HepG2 (cell line): ENCODE measurements at regions not wholly inside any gene's neighbourhood (a gene's known extent, or its start where the extent isn't known, plus 50 kb on each side); places are given as distances from the start of the nearest gene placed in this dataset.

Experiments used
- ATAC-seq: fragments of 200-7000 bp; cut with Tn5 transposase; 3 replicates; pipeline ENCODE4 v1.9.1; 2020; ENCODE audit warnings: mild to moderate bottlenecking, moderate library complexity
- BruUV-seq: library from RNA; stranded (reverse); fragments of 400-500 nt; replicated peaks from 2 replicates; lab custom pipeline; 2021; lab: Mats Ljungman, UMichigan
- CTCF ChIA-PET: fragments of 300-600 bp; formaldehyde crosslinking; extraction: SDS; loops from one replicate; lab custom pipeline; 2021; ENCODE audit warnings: low total read pairs, inconsistent platforms, low intra/inter-chr PET ratio; lab: Yijun Ruan, JAX
- POLR2A ChIA-PET: fragments of 350-600 bp; sonication (Branson Sonifier 250); formaldehyde crosslinking; loops from one replicate; lab custom pipeline; 2020; ENCODE audit warnings: antibody characterized with exemption, inconsistent platforms; lab: Yijun Ruan, JAX
- DNase-seq: peaks from one replicate; pipeline ENCODE4 v3.0.0-alpha.2; 2015; ENCODE audit warnings: low spot score
- FAIRE-seq: peaks from 3 replicates; lab custom pipeline; 2011; peaks lifted over from hg19 to GRCh38; lab: Jason Lieb, UNC
- H2AFZ ChIP-seq: one replicate; pipeline ENCODE4 v1.6.1; 2011; ENCODE audit warnings: low read length, inconsistent platforms
- H3K27ac ChIP-seq: fragments of 300-600 bp; 3 replicates; pipeline ENCODE4 v1.8.0; 2011; ENCODE audit warnings: mixed run types, mild to moderate bottlenecking, mixed read lengths, low read length, inconsistent platforms; ENCODE audit not compliant: insufficient read depth; ENCODE audit errors: extremely low read length
- H3K27me3 ChIP-seq, 2 experiments: fragments of 200-600 bp in 1 of 2; 2 replicates in 1 of 2; 3 replicates in 1 of 2; pipeline versions ENCODE4 v1.6.0 to v1.8.0; 2011; ENCODE audit warnings: low read length in 2 of 2, mild to moderate bottlenecking in 2 of 2, moderate library complexity in 2 of 2, inconsistent platforms in 1 of 2; ENCODE audit not compliant: insufficient read depth in 2 of 2, control insufficient read depth in 1 of 2
- H3K36me3 ChIP-seq, 2 experiments: fragments of 200-600 bp in 1 of 2; replicated peaks in 1 of 2; 2 replicates in 1 of 2; 3 replicates in 1 of 2; pipeline versions ENCODE4 v1.5.1 to v1.8.0; 2011; ENCODE audit warnings: low read length in 2 of 2, inconsistent platforms in 1 of 2; ENCODE audit not compliant: insufficient read depth in 2 of 2, control insufficient read depth in 1 of 2
- H3K4me1 ChIP-seq: 2 replicates; pipeline ENCODE4 v1.5.1; 2012; ENCODE audit warnings: low read length, inconsistent platforms; ENCODE audit not compliant: insufficient read depth
- H3K4me2 ChIP-seq: 2 replicates; pipeline ENCODE4 v1.6.0; 2011; ENCODE audit warnings: low read depth, low read length, inconsistent platforms
- H3K4me3 ChIP-seq, 3 experiments: fragments of 200-600 bp in 1 of 3; sonication (generic), shearing (Covaris generic) in 1 of 3; replicated peaks in 1 of 3; 2 replicates each; pipeline ENCODE4 v1.5.1; 2011 to 2016; ENCODE audit warnings: low read length in 3 of 3, inconsistent platforms in 2 of 3, low read depth in 2 of 3, mild to moderate bottlenecking in 2 of 3, control low read depth in 1 of 3, mixed read lengths in 1 of 3; ENCODE audit not compliant: insufficient read depth in 1 of 3
- H3K79me2 ChIP-seq: one replicate; pipeline ENCODE4 v1.6.1; 2011; ENCODE audit warnings: low read length, inconsistent platforms; ENCODE audit not compliant: insufficient read depth
- H3K9ac ChIP-seq: 2 replicates; pipeline ENCODE4 v1.6.0; 2011; ENCODE audit warnings: mild to moderate bottlenecking, low read depth, low read length, inconsistent platforms; ENCODE audit not compliant: insufficient read depth
- H3K9me3 ChIP-seq: 2 replicates; pipeline ENCODE4 v1.5.1; 2012; ENCODE audit warnings: mild to moderate bottlenecking, low read length
- H4K20me1 ChIP-seq: 2 replicates; pipeline ENCODE4 v1.6.0; 2011; ENCODE audit warnings: inconsistent platforms, mild to moderate bottlenecking, low read length, moderate library complexity; ENCODE audit not compliant: insufficient read depth
- PHF8 ChIP-seq: sonication (generic); formaldehyde crosslinking; IDR thresholded peaks from 2 replicates; pipeline ENCODE4 v1.5.0; 2020; ENCODE audit warnings: missing genetic modification reagents
- PTBP1 ChIP-seq: fragments of 200-400 bp; formaldehyde crosslinking; IDR thresholded peaks from 2 replicates; pipeline ENCODE4 v1.6.1; 2018; ENCODE audit warnings: low read length, low read depth; ENCODE audit not compliant: poor library complexity, severe bottlenecking
- ZNF292 ChIP-seq: sonication (generic); formaldehyde crosslinking; IDR thresholded peaks from 2 replicates; pipeline ENCODE4 v1.8.1; 2022; ENCODE audit warnings: mild to moderate bottlenecking, low read depth, missing genetic modification reagents, borderline replicate concordance
- ZNF296 ChIP-seq: sonication (generic); formaldehyde crosslinking; conservative IDR thresholded peaks from 2 replicates; pipeline ENCODE4 v1.5.0; 2020; ENCODE audit warnings: mild to moderate bottlenecking, missing genetic modification reagents
- ZNF382 ChIP-seq: sonication (generic); formaldehyde crosslinking; IDR thresholded peaks from 2 replicates; pipeline ENCODE4 v1.5.0; 2020; ENCODE audit warnings: missing genetic modification reagents, mild to moderate bottlenecking, borderline replicate concordance
- ZNF530 ChIP-seq: sonication (generic); formaldehyde crosslinking; IDR thresholded peaks from 2 replicates; pipeline ENCODE4 v1.5.0; 2020; ENCODE audit warnings: low read depth, mild to moderate bottlenecking, missing genetic modification reagents
- ZNF558 ChIP-seq: sonication (generic); formaldehyde crosslinking; IDR thresholded peaks from 2 replicates; pipeline ENCODE4 v1.9.0; 2022; ENCODE audit warnings: mild to moderate bottlenecking, missing genetic modification reagents, borderline replicate concordance
- ZNF577 ChIP-seq: sonication (generic); formaldehyde crosslinking; IDR thresholded peaks from 2 replicates; pipeline ENCODE4 v1.4.0; 2020; ENCODE audit warnings: mild to moderate bottlenecking, low read depth, missing genetic modification reagents, borderline replicate concordance
- ZNF724P ChIP-seq: sonication (generic); formaldehyde crosslinking; IDR thresholded peaks from 2 replicates; pipeline ENCODE4 v1.8.0; 2022; ENCODE audit warnings: missing genetic modification reagents, borderline replicate concordance
- ZNF781 ChIP-seq: sonication (generic); formaldehyde crosslinking; IDR thresholded peaks from 2 replicates; pipeline ENCODE4 v1.5.1; 2020; ENCODE audit warnings: borderline replicate concordance, mild to moderate bottlenecking, missing genetic modification reagents; ENCODE audit errors: not compliant biosample characterization
- WGBS: methylation state at CpG from one replicate; pipeline ENCODE4 v1.1.6; 2017; ENCODE audit warnings: low lambda C conversion rate; 5-methylcytosine and 5-hydroxymethylcytosine counted together
- in situ Hi-C: cut with HindIII; loops from 2 replicates; pipeline ENCODE4 v1.10.0; 2017; ENCODE audit warnings: low pct_unique_long_range_greater_than_20kb; ENCODE audit not compliant: extremely low pct_ligation_motif_present
- intact Hi-C: fragments of 100-400 bp; cut with micrococcal nuclease; formaldehyde crosslinking; loops from one replicate; pipeline ENCODE4 v1.10.0; 2022; ENCODE audit not compliant: unreplicated experiment
- TF ChIP-seq, protein P1 (sequence below): sonication (generic); formaldehyde crosslinking; IDR thresholded peaks from 2 replicates; pipeline ENCODE4 v1.8.0; 2022; ENCODE audit warnings: mild to moderate bottlenecking, missing genetic modification reagents, borderline replicate concordance
- TF ChIP-seq, protein P2 (sequence below): sonication (generic); formaldehyde crosslinking; IDR thresholded peaks from 2 replicates; pipeline ENCODE4 v1.4.0; 2020; ENCODE audit warnings: mild to moderate bottlenecking, low read depth, missing genetic modification reagents
- TF ChIP-seq, protein P3 (sequence below): sonication (generic); formaldehyde crosslinking; conservative IDR thresholded peaks from 2 replicates; pipeline ENCODE4 v1.4.0; 2020; ENCODE audit warnings: mild to moderate bottlenecking, missing genetic modification reagents, moderate library complexity
- TF ChIP-seq, protein P4 (sequence below): sonication (generic); formaldehyde crosslinking; IDR thresholded peaks from 2 replicates; pipeline ENCODE4 v1.9.0; 2021; ENCODE audit warnings: missing genetic modification reagents, borderline replicate concordance

GRCh38 chr6:4271761-4272470, 136.5 kb upstream of the ECI2 start:
- Histone ChIP-seq H3K27ac (no peak overlapping the region), H3K4me2 (no peak overlapping the region), H2AFZ (no peak overlapping the region), H4K20me1 (no peaks in the 10 kb centered on the region), H3K9ac (no peak overlapping the region), H3K4me1 (no peaks in the 10 kb centered on the region)
- no peak for ATAC-seq
- no TSS peak for BruUV-seq
- WGBS: 24% methylated on average over 6 of the region's 6 CpGs
- no peak for TF ChIP-seq ZNF781 (CRISPR knock-in tag)
- TF ChIP-seq ZNF296 (CRISPR knock-in tag): no peak
- TF ChIP-seq, protein P1, sequence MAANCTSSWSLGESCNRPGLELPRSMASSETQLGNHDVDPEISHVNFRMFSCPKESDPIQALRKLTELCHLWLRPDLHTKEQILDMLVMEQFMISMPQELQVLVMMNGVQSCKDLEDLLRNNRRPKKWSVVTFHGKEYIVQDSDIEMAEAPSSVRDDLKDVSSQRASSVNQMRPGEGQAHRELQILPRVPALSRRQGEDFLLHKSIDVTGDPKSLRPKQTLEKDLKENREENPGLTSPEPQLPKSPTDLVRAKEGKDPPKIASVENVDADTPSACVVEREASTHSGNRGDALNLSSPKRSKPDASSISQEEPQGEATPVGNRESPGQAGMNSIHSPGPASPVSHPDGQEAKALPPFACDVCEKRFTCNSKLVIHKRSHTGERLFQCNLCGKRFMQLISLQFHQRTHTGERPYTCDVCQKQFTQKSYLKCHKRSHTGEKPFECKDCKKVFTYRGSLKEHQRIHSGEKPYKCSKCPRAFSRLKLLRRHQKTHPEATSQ: no peak
- TF ChIP-seq ZNF558 (CRISPR knock-in tag): no peak
- TF ChIP-seq PTBP1: no peak
- no peak for TF ChIP-seq ZNF530 (CRISPR knock-in tag)
- TF ChIP-seq, protein P2, sequence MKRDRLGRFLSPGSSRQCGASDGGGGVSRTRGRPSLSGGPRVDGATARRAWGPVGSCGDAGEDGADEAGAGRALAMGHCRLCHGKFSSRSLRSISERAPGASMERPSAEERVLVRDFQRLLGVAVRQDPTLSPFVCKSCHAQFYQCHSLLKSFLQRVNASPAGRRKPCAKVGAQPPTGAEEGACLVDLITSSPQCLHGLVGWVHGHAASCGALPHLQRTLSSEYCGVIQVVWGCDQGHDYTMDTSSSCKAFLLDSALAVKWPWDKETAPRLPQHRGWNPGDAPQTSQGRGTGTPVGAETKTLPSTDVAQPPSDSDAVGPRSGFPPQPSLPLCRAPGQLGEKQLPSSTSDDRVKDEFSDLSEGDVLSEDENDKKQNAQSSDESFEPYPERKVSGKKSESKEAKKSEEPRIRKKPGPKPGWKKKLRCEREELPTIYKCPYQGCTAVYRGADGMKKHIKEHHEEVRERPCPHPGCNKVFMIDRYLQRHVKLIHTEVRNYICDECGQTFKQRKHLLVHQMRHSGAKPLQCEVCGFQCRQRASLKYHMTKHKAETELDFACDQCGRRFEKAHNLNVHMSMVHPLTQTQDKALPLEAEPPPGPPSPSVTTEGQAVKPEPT: no peak
- no peak for TF ChIP-seq ZNF724P (CRISPR knock-in tag)
- no peak for TF ChIP-seq ZNF382 (CRISPR knock-in tag)
- TF ChIP-seq, protein P3, sequence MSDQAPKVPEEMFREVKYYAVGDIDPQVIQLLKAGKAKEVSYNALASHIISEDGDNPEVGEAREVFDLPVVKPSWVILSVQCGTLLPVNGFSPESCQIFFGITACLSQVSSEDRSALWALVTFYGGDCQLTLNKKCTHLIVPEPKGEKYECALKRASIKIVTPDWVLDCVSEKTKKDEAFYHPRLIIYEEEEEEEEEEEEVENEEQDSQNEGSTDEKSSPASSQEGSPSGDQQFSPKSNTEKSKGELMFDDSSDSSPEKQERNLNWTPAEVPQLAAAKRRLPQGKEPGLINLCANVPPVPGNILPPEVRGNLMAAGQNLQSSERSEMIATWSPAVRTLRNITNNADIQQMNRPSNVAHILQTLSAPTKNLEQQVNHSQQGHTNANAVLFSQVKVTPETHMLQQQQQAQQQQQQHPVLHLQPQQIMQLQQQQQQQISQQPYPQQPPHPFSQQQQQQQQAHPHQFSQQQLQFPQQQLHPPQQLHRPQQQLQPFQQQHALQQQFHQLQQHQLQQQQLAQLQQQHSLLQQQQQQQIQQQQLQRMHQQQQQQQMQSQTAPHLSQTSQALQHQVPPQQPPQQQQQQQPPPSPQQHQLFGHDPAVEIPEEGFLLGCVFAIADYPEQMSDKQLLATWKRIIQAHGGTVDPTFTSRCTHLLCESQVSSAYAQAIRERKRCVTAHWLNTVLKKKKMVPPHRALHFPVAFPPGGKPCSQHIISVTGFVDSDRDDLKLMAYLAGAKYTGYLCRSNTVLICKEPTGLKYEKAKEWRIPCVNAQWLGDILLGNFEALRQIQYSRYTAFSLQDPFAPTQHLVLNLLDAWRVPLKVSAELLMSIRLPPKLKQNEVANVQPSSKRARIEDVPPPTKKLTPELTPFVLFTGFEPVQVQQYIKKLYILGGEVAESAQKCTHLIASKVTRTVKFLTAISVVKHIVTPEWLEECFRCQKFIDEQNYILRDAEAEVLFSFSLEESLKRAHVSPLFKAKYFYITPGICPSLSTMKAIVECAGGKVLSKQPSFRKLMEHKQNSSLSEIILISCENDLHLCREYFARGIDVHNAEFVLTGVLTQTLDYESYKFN (CRISPR knock-in tag): no peak
- no peak for TF ChIP-seq ZNF292
- no peak for TF ChIP-seq ZNF577
- no peak for TF ChIP-seq PHF8 (CRISPR knock-in tag)
- TF ChIP-seq, protein P4, sequence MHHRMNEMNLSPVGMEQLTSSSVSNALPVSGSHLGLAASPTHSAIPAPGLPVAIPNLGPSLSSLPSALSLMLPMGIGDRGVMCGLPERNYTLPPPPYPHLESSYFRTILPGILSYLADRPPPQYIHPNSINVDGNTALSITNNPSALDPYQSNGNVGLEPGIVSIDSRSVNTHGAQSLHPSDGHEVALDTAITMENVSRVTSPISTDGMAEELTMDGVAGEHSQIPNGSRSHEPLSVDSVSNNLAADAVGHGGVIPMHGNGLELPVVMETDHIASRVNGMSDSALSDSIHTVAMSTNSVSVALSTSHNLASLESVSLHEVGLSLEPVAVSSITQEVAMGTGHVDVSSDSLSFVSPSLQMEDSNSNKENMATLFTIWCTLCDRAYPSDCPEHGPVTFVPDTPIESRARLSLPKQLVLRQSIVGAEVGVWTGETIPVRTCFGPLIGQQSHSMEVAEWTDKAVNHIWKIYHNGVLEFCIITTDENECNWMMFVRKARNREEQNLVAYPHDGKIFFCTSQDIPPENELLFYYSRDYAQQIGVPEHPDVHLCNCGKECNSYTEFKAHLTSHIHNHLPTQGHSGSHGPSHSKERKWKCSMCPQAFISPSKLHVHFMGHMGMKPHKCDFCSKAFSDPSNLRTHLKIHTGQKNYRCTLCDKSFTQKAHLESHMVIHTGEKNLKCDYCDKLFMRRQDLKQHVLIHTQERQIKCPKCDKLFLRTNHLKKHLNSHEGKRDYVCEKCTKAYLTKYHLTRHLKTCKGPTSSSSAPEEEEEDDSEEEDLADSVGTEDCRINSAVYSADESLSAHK (CRISPR knock-in tag): no peak
- TF ChIP-seq, all 625 proteins: peak for 0
- H3K36me3 ChIP-seq: no peaks in the 10 kb centered on the region
- no peak for FAIRE-seq
- ChIA-PET CTCF (no interaction called here), POLR2A (no interaction called here)
- no peak for DNase-seq
- no peak overlapping the region for H3K4me3 ChIP-seq
- in situ Hi-C loops (no loop called here), intact Hi-C loops (no loop called here)
- no peaks in the 10 kb centered on the region for H3K9me3 ChIP-seq
- peaks cover 0 to 10% of the 10 kb centered on the region in 2 experiments; a peak in 2 of 5 replicates for H3K27me3 ChIP-seq
- no peaks in the 10 kb centered on the region for H3K79me2 ChIP-seq
